ENCODE measurements at regions not wholly inside any gene's neighbourhood (a gene's known extent, or its start where the extent isn't known, plus 50 kb on each side); places are given as distances from the start of the nearest gene placed in this dataset.

- TF ChIP-seq ZBTB34 (CRISPR knock-in tag; IDR thresholded peaks at IDR 0.05): no peak
Observed at GRCh38 chr7:124275411-124275810, 242.5 kb upstream of the TMEM229A start (continued).

GRCh38 chr7:124269774-124270173 lies 236.9 kb upstream of the TMEM229A start:
- H3K27me3 ChIP-seq (ENCODE audit: control insufficient read depth in 1 of 2, insufficient read depth in 2 of 2, low read length in 2 of 2): no peaks in the 10 kb centered on the region
- no peak overlapping the region for H3K9ac ChIP-seq (ENCODE audit: insufficient read depth, low read depth, low read length)
- H3K36me3 ChIP-seq (replicated peaks in 1 of 2; ENCODE audit: control insufficient read depth in 1 of 2, insufficient read depth in 2 of 2, low read length in 2 of 2): no peaks in the 10 kb centered on the region
- ATAC-seq (no peak), FAIRE-seq (no peak), DNase-seq (ENCODE audit: low spot score) (no peak)
- no peaks in the 10 kb centered on the region for H3K9me3 ChIP-seq (ENCODE audit: low read length)
- no peaks in the 10 kb centered on the region for H3K79me2 ChIP-seq (ENCODE audit: insufficient read depth, low read length)
- H4K20me1 ChIP-seq (ENCODE audit: insufficient read depth, low read length): no peaks in the 10 kb centered on the region
- POLR2A ChIA-PET: no interaction called here
- H3K4me1 ChIP-seq (ENCODE audit: insufficient read depth, low read length): no peaks in the 10 kb centered on the region
- H2AFZ ChIP-seq (ENCODE audit: low read length): no peak overlapping the region
- no peak overlapping the region for H3K4me3 ChIP-seq (replicated peaks in 1 of 3; ENCODE audit: insufficient read depth in 1 of 3, low read depth in 2 of 3, low read length in 3 of 3)
- H3K27ac ChIP-seq (ENCODE audit: extremely low read length, insufficient read depth, low read length): no peak overlapping the region
- TF ChIP-seq ZNF33A (CRISPR knock-in tag; IDR thresholded peaks at IDR 0.05; ENCODE audit: borderline replicate concordance) (no peak), NR2F2 (IDR thresholded peaks at IDR 0.05; ENCODE audit: borderline replicate concordance, low read depth) (no peak), ZNF503 (CRISPR knock-in tag; IDR thresholded peaks at IDR 0.05) (no peak)
- H3K4me2 ChIP-seq (ENCODE audit: low read depth, low read length): no peak overlapping the region
- intact Hi-C loops (cut with micrococcal nuclease; ENCODE audit: unreplicated experiment) (no loop called here), in situ Hi-C loops (cut with HindIII; ENCODE audit: extremely low pct_ligation_motif_present, low pct_unique_long_range_greater_than_20kb) (no loop called here)
- BruUV-seq (replicated peaks): no TSS peak
- CTCF ChIA-PET (ENCODE audit: low intra/inter-chr PET ratio, low total read pairs): no interaction called here

- Histone ChIP-seq H4K20me1 (ENCODE audit: insufficient read depth, low read length) (no peaks in the 10 kb centered on the region), H3K4me3 (replicated peaks in 1 of 3; ENCODE audit: insufficient read depth in 1 of 3, low read depth in 2 of 3, low read length in 3 of 3) (no peak overlapping the region), H3K9ac (ENCODE audit: insufficient read depth, low read depth, low read length) (no peak overlapping the region), H3K27me3 (ENCODE audit: control insufficient read depth in 1 of 2, insufficient read depth in 2 of 2, low read length in 2 of 2) (no peaks in the 10 kb centered on the region), H3K27ac (ENCODE audit: extremely low read length, insufficient read depth, low read length) (no peak overlapping the region), H3K4me1 (ENCODE audit: insufficient read depth, low read length) (no peaks in the 10 kb centered on the region), H3K9me3 (ENCODE audit: low read length) (no peaks in the 10 kb centered on the region), H3K79me2 (ENCODE audit: insufficient read depth, low read length) (no peaks in the 10 kb centered on the region), H2AFZ (ENCODE audit: low read length) (no peak overlapping the region), H3K36me3 (replicated peaks in 1 of 2; ENCODE audit: control insufficient read depth in 1 of 2, insufficient read depth in 2 of 2, low read length in 2 of 2) (no peaks in the 10 kb centered on the region), H3K4me2 (ENCODE audit: low read depth, low read length) (no peak overlapping the region)
- ATAC-seq (no peak), FAIRE-seq (no peak), DNase-seq (ENCODE audit: low spot score) (no peak)
- CTCF ChIA-PET (ENCODE audit: low intra/inter-chr PET ratio, low total read pairs): no interaction called here
- BruUV-seq (replicated peaks): no TSS peak
- POLR2A ChIA-PET: no interaction called here
- intact Hi-C loops (cut with micrococcal nuclease; ENCODE audit: unreplicated experiment): no loop called here
- in situ Hi-C loops (cut with HindIII; ENCODE audit: extremely low pct_ligation_motif_present, low pct_unique_long_range_greater_than_20kb): no loop called here
- 2% methylated on average over 2 of the region's 2 CpGs for WGBS (ENCODE audit: low lambda C conversion rate)
- no peak for TF ChIP-seq TERF1 (CRISPR knock-in tag; IDR thresholded peaks at IDR 0.05)
- TF ChIP-seq IKZF5 (CRISPR knock-in tag; IDR thresholded peaks at IDR 0.05): no peak
- no peak for TF ChIP-seq MXD4 (CRISPR knock-in tag; IDR thresholded peaks at IDR 0.05)
- no peak for TF ChIP-seq RBFOX2 (IDR thresholded peaks at IDR 0.05; ENCODE audit: low read depth, low read length)
- TF ChIP-seq TEAD3 (CRISPR knock-in tag; optimal IDR thresholded peaks at IDR 0.05; ENCODE audit: borderline replicate concordance): no peak
Observed at GRCh38 chr7:124267154-124267553, 234.3 kb upstream of the TMEM229A start.
